T-helper 1 cell treated with Interleukin-12 subunit alpha and Interleukin-12 subunit beta and Interleukin-4 antibody, amounts not matched to agents 30 μg/mL and 1 μg/mL, for 36 hours (primary cell): ENCODE measurements at regions not wholly inside any gene's neighbourhood (a gene's known extent, or its start where the extent isn't known, plus 50 kb on each side); places are given as distances from the start of the nearest gene placed in this dataset.

ENCODE experiments used
- H3K27ac Mint-ChIP-seq: one replicate; pipeline ENCODE4 v1.8.0; 2021; ENCODE audit warnings: mild to moderate bottlenecking, mixed read lengths
- H3K27me3 Mint-ChIP-seq: one replicate; pipeline ENCODE4 v1.8.0; 2021; ENCODE audit warnings: low read depth, mixed read lengths
- H3K36me3 Mint-ChIP-seq: one replicate; pipeline ENCODE4 v1.8.0; 2021; ENCODE audit warnings: low read depth, mixed read lengths
- H3K4me1 Mint-ChIP-seq: one replicate; pipeline ENCODE4 v1.8.0; 2021; ENCODE audit warnings: low read depth, mixed read lengths
- H3K4me3 Mint-ChIP-seq: one replicate; pipeline ENCODE4 v1.8.0; 2021; ENCODE audit warnings: mild to moderate bottlenecking, moderate library complexity, mixed read lengths
- H3K9me3 Mint-ChIP-seq: one replicate; pipeline ENCODE4 v1.8.0; 2021; ENCODE audit warnings: mixed read lengths

GRCh38 chr2:198795419-198795818, 662.3 kb downstream of the SATB2 start:
- H3K27ac Mint-ChIP-seq, result no peak overlapping the region
- no peaks in the 10 kb centered on the region for H3K27me3 Mint-ChIP-seq
- H3K4me3 Mint-ChIP-seq, result no peak overlapping the region
- H3K9me3 Mint-ChIP-seq, result no peaks in the 10 kb centered on the region
- H3K36me3 Mint-ChIP-seq, result no peaks in the 10 kb centered on the region
- no peaks in the 10 kb centered on the region for H3K4me1 Mint-ChIP-seq

GRCh38 chr2:198791623-198792022, 666.1 kb downstream of the SATB2 start:
- H3K27ac Mint-ChIP-seq, result no peak overlapping the region
- peaks cover 3% of the 10 kb centered on the region for H3K9me3 Mint-ChIP-seq
- H3K4me1 Mint-ChIP-seq, result no peaks in the 10 kb centered on the region
- H3K36me3 Mint-ChIP-seq, result no peaks in the 10 kb centered on the region
- H3K4me3 Mint-ChIP-seq, result no peak overlapping the region
- H3K27me3 Mint-ChIP-seq, result no peaks in the 10 kb centered on the region

GRCh38 chr2:198788676-198789075, 669.1 kb downstream of the SATB2 start:
- no peak overlapping the region for H3K4me3 Mint-ChIP-seq
- H3K27ac Mint-ChIP-seq, result no peak overlapping the region
- no peaks in the 10 kb centered on the region for H3K4me1 Mint-ChIP-seq
- peaks cover 3% of the 10 kb centered on the region for H3K9me3 Mint-ChIP-seq
- no peaks in the 10 kb centered on the region for H3K27me3 Mint-ChIP-seq
- no peaks in the 10 kb centered on the region for H3K36me3 Mint-ChIP-seq

GRCh38 chr2:198782734-198783133, 675.0 kb downstream of the SATB2 start:
- Mint-ChIP-seq H3K36me3 (no peaks in the 10 kb centered on the region), H3K4me3 (no peak overlapping the region), H3K9me3 (peaks cover 3% of the 10 kb centered on the region), H3K27me3 (no peaks in the 10 kb centered on the region), H3K4me1 (no peaks in the 10 kb centered on the region), H3K27ac (no peak overlapping the region)

- H3K9me3 Mint-ChIP-seq, result no peaks in the 10 kb centered on the region
- H3K4me1 Mint-ChIP-seq, result no peaks in the 10 kb centered on the region
- H3K27ac Mint-ChIP-seq, result no peak overlapping the region
- H3K27me3 Mint-ChIP-seq, result no peaks in the 10 kb centered on the region
- no peaks in the 10 kb centered on the region for H3K36me3 Mint-ChIP-seq
- no peak overlapping the region for H3K4me3 Mint-ChIP-seq
These were observed 680.9 kb downstream of the SATB2 start for GRCh38 chr2:198776616-198777406.

- no peaks in the 10 kb centered on the region for H3K4me1 Mint-ChIP-seq
- no peaks in the 10 kb centered on the region for H3K27me3 Mint-ChIP-seq
- H3K9me3 Mint-ChIP-seq, result no peaks in the 10 kb centered on the region
- no peak overlapping the region for H3K4me3 Mint-ChIP-seq
- H3K27ac Mint-ChIP-seq, result no peak overlapping the region
- no peaks in the 10 kb centered on the region for H3K36me3 Mint-ChIP-seq
These were observed 682.0 kb downstream of the SATB2 start for GRCh38 chr2:198775737-198776136.

GRCh38 chr2:198774576-198774975, 683.2 kb downstream of the SATB2 start:
- Mint-ChIP-seq H3K9me3 (no peaks in the 10 kb centered on the region), H3K27ac (no peak overlapping the region), H3K36me3 (no peaks in the 10 kb centered on the region), H3K27me3 (no peaks in the 10 kb centered on the region), H3K4me1 (no peaks in the 10 kb centered on the region), H3K4me3 (no peak overlapping the region)

GRCh38 chr2:198767694-198768093, 690.0 kb downstream of the SATB2 start:
- H3K4me1 Mint-ChIP-seq, result no peaks in the 10 kb centered on the region
- H3K36me3 Mint-ChIP-seq, result no peaks in the 10 kb centered on the region
- H3K27me3 Mint-ChIP-seq, result no peaks in the 10 kb centered on the region
- H3K4me3 Mint-ChIP-seq, result no peak overlapping the region
- H3K27ac Mint-ChIP-seq, result no peak overlapping the region
- no peaks in the 10 kb centered on the region for H3K9me3 Mint-ChIP-seq

- no peaks in the 10 kb centered on the region for H3K9me3 Mint-ChIP-seq
- H3K4me3 Mint-ChIP-seq, result no peak overlapping the region
- no peak overlapping the region for H3K27ac Mint-ChIP-seq
- H3K4me1 Mint-ChIP-seq, result no peaks in the 10 kb centered on the region
- H3K27me3 Mint-ChIP-seq, result no peaks in the 10 kb centered on the region
- no peaks in the 10 kb centered on the region for H3K36me3 Mint-ChIP-seq
These were observed 693.9 kb downstream of the SATB2 start for GRCh38 chr2:198763793-198764192.

GRCh38 chr2:198762441-198762840, 695.3 kb downstream of the SATB2 start:
- Mint-ChIP-seq H3K9me3 (no peaks in the 10 kb centered on the region), H3K36me3 (no peaks in the 10 kb centered on the region), H3K27me3 (no peaks in the 10 kb centered on the region), H3K27ac (no peak overlapping the region), H3K4me1 (no peaks in the 10 kb centered on the region), H3K4me3 (no peak overlapping the region)

GRCh38 chr2:198757069-198757468, 700.7 kb downstream of the SATB2 start:
- no peaks in the 10 kb centered on the region for H3K27me3 Mint-ChIP-seq
- H3K36me3 Mint-ChIP-seq, result no peaks in the 10 kb centered on the region
- no peaks in the 10 kb centered on the region for H3K4me1 Mint-ChIP-seq
- H3K27ac Mint-ChIP-seq, result no peak overlapping the region
- no peak overlapping the region for H3K4me3 Mint-ChIP-seq
- H3K9me3 Mint-ChIP-seq, result no peaks in the 10 kb centered on the region

- H3K4me3 Mint-ChIP-seq, result no peak overlapping the region
- no peaks in the 10 kb centered on the region for H3K27me3 Mint-ChIP-seq
- H3K36me3 Mint-ChIP-seq, result no peaks in the 10 kb centered on the region
- H3K27ac Mint-ChIP-seq, result no peak overlapping the region
- H3K9me3 Mint-ChIP-seq, result no peaks in the 10 kb centered on the region
- no peaks in the 10 kb centered on the region for H3K4me1 Mint-ChIP-seq
These were observed 701.6 kb downstream of the SATB2 start for GRCh38 chr2:198756166-198756565.

GRCh38 chr2:198753101-198753500, 704.6 kb downstream of the SATB2 start:
- Mint-ChIP-seq H3K4me3 (no peak overlapping the region), H3K27ac (no peak overlapping the region), H3K9me3 (no peaks in the 10 kb centered on the region), H3K4me1 (no peaks in the 10 kb centered on the region), H3K27me3 (no peaks in the 10 kb centered on the region), H3K36me3 (no peaks in the 10 kb centered on the region)

- no peaks in the 10 kb centered on the region for H3K36me3 Mint-ChIP-seq
- no peaks in the 10 kb centered on the region for H3K9me3 Mint-ChIP-seq
- no peaks in the 10 kb centered on the region for H3K4me1 Mint-ChIP-seq
- no peaks in the 10 kb centered on the region for H3K27me3 Mint-ChIP-seq
- no peak overlapping the region for H3K4me3 Mint-ChIP-seq
- H3K27ac Mint-ChIP-seq, result no peak overlapping the region
These were observed 708.4 kb downstream of the SATB2 start for GRCh38 chr2:198749364-198749763.

- Mint-ChIP-seq H3K9me3 (no peaks in the 10 kb centered on the region), H3K27me3 (no peaks in the 10 kb centered on the region), H3K27ac (no peak overlapping the region), H3K36me3 (no peaks in the 10 kb centered on the region), H3K4me3 (no peak overlapping the region), H3K4me1 (no peaks in the 10 kb centered on the region)
These were observed 725.8 kb downstream of the SATB2 start for GRCh38 chr2:198731842-198732399.
